Sigmoid colon (tissue), 3 donors: ENCODE measurements at regions not wholly inside any gene's neighbourhood (a gene's known extent, or its start where the extent isn't known, plus 50 kb on each side); places are given as distances from the start of the nearest gene placed in this dataset.
"Not testable (repeated sequence)": the region's sequence is repeated elsewhere in the genome, so short reads cannot be mapped to it uniquely, and the experiment has no call there.

Source experiments
- CTCF ChIP-seq, 4 experiments: fragments of 450-650 bp in 3 of 4; fragments of 200-600 bp in 1 of 4; IDR thresholded peaks; one replicate each; pipeline ENCODE4 v1.5.1; 2016 to 2019; ENCODE audit warnings: antibody characterized with exemption in 4 of 4, mild to moderate bottlenecking in 3 of 4, moderate library complexity in 2 of 4
- POLR2A ChIP-seq, 2 donors: fragments of 450-650 bp; IDR thresholded peaks; one replicate each; pipeline ENCODE4 v1.6.1; 2016; ENCODE audit warnings: antibody characterized with exemption in 2 of 2, mild to moderate bottlenecking in 2 of 2, moderate library complexity in 2 of 2

- TF ChIP-seq CTCF, POLR2A (IDR thresholded peaks at IDR 0.05): not testable (repeated sequence)
These were observed 250.3 kb downstream of the FSIP2 start for GRCh38 chr2:185988907-185989306.
